ENCODE measurements at regions not wholly inside any gene's neighbourhood (a gene's known extent, or its start where the extent isn't known, plus 50 kb on each side); places are given as distances from the start of the nearest gene placed in this dataset.
"Not testable (repeated sequence)": the region's sequence is repeated elsewhere in the genome, so short reads cannot be mapped to it uniquely, and the experiment has no call there.

GRCh38 chr13:74730556-74731331, 596.5 kb upstream of the KLF12 start:
- DNase-seq: no peak
- Histone ChIP-seq H3K36me3 (no peaks in the 10 kb centered on the region), H3K4me3 (ENCODE audit: low read depth, low read length) (no peak overlapping the region), H3K27me3 (ENCODE audit: insufficient read depth, low read depth, severe bottlenecking) (no peaks in the 10 kb centered on the region), H3K27ac (no peak overlapping the region), H3K9me3 (ENCODE audit: severe bottlenecking) (no peaks in the 10 kb centered on the region)
- no peak for TF ChIP-seq CTCF (IDR thresholded peaks at IDR 0.05; ENCODE audit: low read depth, low read length)

- Histone ChIP-seq H3K36me3 (no peaks in the 10 kb centered on the region), H3K9me3 (ENCODE audit: severe bottlenecking) (no peaks in the 10 kb centered on the region), H3K27ac (no peak overlapping the region), H3K27me3 (ENCODE audit: insufficient read depth, low read depth, severe bottlenecking) (no peaks in the 10 kb centered on the region), H3K4me3 (ENCODE audit: low read depth, low read length) (no peak overlapping the region)
- no peak for TF ChIP-seq CTCF (IDR thresholded peaks at IDR 0.05; ENCODE audit: low read depth, low read length)
- no peak for DNase-seq
Observed at GRCh38 chr13:74726206-74726605, 592.0 kb upstream of the KLF12 start.

GRCh38 chr13:74718232-74718842, 584.1 kb upstream of the KLF12 start:
- H3K36me3 ChIP-seq; H3K9me3 ChIP-seq (ENCODE audit: severe bottlenecking); DNase-seq; H3K27me3 ChIP-seq (ENCODE audit: insufficient read depth, low read depth, severe bottlenecking); H3K4me3 ChIP-seq (ENCODE audit: low read depth, low read length); H3K27ac ChIP-seq: not testable (repeated sequence)

- Histone ChIP-seq H3K27me3 (ENCODE audit: insufficient read depth, low read depth, severe bottlenecking) (no peaks in the 10 kb centered on the region), H3K4me3 (ENCODE audit: low read depth, low read length) (no peak overlapping the region), H3K27ac (no peak overlapping the region), H3K9me3 (ENCODE audit: severe bottlenecking) (no peaks in the 10 kb centered on the region), H3K36me3 (no peaks in the 10 kb centered on the region)
- no peak for TF ChIP-seq CTCF (IDR thresholded peaks at IDR 0.05; ENCODE audit: low read depth, low read length)
- DNase-seq: no peak
Observed at GRCh38 chr13:74715718-74716117, 581.5 kb upstream of the KLF12 start.

GRCh38 chr13:74710006-74710405, 575.8 kb upstream of the KLF12 start:
- Histone ChIP-seq H3K9me3 (ENCODE audit: severe bottlenecking) (no peaks in the 10 kb centered on the region), H3K36me3 (no peaks in the 10 kb centered on the region), H3K27ac (no peak overlapping the region), H3K4me3 (ENCODE audit: low read depth, low read length) (no peak overlapping the region), H3K27me3 (ENCODE audit: insufficient read depth, low read depth, severe bottlenecking) (no peaks in the 10 kb centered on the region)
- no peak for DNase-seq
- no peak for TF ChIP-seq CTCF (IDR thresholded peaks at IDR 0.05; ENCODE audit: low read depth, low read length)

- Histone ChIP-seq H3K27ac (no peak overlapping the region), H3K9me3 (ENCODE audit: severe bottlenecking) (no peaks in the 10 kb centered on the region), H3K36me3 (no peaks in the 10 kb centered on the region), H3K4me3 (ENCODE audit: low read depth, low read length) (no peak overlapping the region), H3K27me3 (ENCODE audit: insufficient read depth, low read depth, severe bottlenecking) (no peaks in the 10 kb centered on the region)
- no peak for DNase-seq
- TF ChIP-seq CTCF (IDR thresholded peaks at IDR 0.05; ENCODE audit: low read depth, low read length): no peak
Observed at GRCh38 chr13:74709226-74709625, 575.0 kb upstream of the KLF12 start.

All from WERI-Rb-1 (cell line).